ENCODE measurements at regions not wholly inside any gene's neighbourhood (a gene's known extent, or its start where the extent isn't known, plus 50 kb on each side); places are given as distances from the start of the nearest gene placed in this dataset.

- TF ChIP-seq EP300 (IDR thresholded peaks at IDR 0.05): no peak
- no peak for TF ChIP-seq POLR2A (IDR thresholded peaks at IDR 0.05)
Measured at GRCh38 chr5:91642581-91642980, 259.5 kb upstream of the ARRDC3 start.
